ENCODE measurements at regions not wholly inside any gene's neighbourhood (a gene's known extent, or its start where the extent isn't known, plus 50 kb on each side); places are given as distances from the start of the nearest gene placed in this dataset.
"Not testable (repeated sequence)": the region's sequence is repeated elsewhere in the genome, so short reads cannot be mapped to it uniquely, and the experiment has no call there.

DNA sequence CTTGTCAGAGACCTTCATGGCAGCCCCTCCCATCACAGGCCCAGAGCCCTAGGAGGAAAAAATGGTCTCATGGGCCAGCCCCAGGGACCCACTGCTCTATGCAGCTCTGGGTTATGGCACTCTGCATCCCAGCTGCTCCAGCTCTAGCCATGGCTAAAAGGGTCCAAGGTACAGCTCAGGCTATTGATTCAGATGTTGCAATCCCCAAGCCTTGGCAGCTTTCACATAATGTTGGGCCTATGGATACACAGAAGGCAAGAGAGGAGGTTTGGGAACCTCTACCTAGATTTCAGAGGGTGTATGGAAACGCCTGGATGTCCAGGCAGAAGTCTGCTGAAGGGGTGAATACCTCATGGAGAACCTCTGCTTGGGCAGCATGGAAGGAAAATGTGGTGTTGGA, 996.0 kb downstream of the PCDH9 start (continued):
- TF ChIP-seq, protein P1, sequence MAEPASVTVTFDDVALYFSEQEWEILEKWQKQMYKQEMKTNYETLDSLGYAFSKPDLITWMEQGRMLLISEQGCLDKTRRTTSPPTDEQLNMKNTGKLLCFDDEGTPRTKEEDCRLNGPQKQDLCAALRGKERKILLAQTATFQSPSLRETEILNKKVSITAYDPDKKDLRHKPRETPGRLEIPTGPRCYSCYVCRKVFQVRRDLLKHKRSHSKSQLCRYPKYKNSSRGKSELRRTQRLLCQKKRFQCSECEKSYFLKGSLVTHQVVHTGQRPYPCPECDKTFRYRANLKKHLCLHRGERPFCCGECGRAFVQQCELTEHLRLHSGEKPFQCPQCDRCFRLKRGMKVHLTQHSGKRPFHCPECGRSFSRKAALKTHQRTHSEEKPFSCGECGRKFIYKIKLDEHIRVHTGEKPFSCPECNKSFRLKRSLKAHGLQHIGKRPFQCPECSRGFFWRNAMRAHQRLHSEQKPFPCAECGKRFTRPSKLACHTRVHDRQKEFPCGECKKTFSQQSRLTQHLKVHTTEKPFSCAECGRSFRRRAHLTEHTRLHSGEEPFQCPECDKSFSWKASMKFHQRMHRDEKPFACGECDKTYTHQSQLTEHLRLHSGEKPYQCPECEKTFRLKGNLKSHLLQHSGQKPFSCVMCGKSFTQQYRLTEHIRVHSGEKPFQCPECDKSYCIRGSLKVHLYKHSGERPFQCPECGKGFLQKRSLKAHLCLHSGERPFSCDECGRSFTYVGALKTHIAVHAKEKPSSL (CRISPR knock-in tag; conservative IDR thresholded peaks at IDR 0.05) = no peak
- TF ChIP-seq, protein P2, sequence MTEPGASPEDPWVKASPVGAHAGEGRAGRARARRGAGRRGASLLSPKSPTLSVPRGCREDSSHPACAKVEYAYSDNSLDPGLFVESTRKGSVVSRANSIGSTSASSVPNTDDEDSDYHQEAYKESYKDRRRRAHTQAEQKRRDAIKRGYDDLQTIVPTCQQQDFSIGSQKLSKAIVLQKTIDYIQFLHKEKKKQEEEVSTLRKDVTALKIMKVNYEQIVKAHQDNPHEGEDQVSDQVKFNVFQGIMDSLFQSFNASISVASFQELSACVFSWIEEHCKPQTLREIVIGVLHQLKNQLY (CRISPR knock-in tag; IDR thresholded peaks at IDR 0.05) = no peak
- no peak for TF ChIP-seq ZNF423 (CRISPR knock-in tag; IDR thresholded peaks at IDR 0.05)
- TF ChIP-seq, protein P3, sequence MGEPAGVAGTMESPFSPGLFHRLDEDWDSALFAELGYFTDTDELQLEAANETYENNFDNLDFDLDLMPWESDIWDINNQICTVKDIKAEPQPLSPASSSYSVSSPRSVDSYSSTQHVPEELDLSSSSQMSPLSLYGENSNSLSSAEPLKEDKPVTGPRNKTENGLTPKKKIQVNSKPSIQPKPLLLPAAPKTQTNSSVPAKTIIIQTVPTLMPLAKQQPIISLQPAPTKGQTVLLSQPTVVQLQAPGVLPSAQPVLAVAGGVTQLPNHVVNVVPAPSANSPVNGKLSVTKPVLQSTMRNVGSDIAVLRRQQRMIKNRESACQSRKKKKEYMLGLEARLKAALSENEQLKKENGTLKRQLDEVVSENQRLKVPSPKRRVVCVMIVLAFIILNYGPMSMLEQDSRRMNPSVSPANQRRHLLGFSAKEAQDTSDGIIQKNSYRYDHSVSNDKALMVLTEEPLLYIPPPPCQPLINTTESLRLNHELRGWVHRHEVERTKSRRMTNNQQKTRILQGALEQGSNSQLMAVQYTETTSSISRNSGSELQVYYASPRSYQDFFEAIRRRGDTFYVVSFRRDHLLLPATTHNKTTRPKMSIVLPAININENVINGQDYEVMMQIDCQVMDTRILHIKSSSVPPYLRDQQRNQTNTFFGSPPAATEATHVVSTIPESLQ (CRISPR knock-in tag; IDR thresholded peaks at IDR 0.05) = no peak
- no peak for TF ChIP-seq TEAD4 (CRISPR knock-in tag; IDR thresholded peaks at IDR 0.05)
- TF ChIP-seq, protein P4, sequence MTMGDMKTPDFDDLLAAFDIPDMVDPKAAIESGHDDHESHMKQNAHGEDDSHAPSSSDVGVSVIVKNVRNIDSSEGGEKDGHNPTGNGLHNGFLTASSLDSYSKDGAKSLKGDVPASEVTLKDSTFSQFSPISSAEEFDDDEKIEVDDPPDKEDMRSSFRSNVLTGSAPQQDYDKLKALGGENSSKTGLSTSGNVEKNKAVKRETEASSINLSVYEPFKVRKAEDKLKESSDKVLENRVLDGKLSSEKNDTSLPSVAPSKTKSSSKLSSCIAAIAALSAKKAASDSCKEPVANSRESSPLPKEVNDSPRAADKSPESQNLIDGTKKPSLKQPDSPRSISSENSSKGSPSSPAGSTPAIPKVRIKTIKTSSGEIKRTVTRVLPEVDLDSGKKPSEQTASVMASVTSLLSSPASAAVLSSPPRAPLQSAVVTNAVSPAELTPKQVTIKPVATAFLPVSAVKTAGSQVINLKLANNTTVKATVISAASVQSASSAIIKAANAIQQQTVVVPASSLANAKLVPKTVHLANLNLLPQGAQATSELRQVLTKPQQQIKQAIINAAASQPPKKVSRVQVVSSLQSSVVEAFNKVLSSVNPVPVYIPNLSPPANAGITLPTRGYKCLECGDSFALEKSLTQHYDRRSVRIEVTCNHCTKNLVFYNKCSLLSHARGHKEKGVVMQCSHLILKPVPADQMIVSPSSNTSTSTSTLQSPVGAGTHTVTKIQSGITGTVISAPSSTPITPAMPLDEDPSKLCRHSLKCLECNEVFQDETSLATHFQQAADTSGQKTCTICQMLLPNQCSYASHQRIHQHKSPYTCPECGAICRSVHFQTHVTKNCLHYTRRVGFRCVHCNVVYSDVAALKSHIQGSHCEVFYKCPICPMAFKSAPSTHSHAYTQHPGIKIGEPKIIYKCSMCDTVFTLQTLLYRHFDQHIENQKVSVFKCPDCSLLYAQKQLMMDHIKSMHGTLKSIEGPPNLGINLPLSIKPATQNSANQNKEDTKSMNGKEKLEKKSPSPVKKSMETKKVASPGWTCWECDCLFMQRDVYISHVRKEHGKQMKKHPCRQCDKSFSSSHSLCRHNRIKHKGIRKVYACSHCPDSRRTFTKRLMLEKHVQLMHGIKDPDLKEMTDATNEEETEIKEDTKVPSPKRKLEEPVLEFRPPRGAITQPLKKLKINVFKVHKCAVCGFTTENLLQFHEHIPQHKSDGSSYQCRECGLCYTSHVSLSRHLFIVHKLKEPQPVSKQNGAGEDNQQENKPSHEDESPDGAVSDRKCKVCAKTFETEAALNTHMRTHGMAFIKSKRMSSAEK (CRISPR knock-in tag; IDR thresholded peaks at IDR 0.05; ENCODE audit: borderline replicate concordance) = no peak
- TF ChIP-seq, protein P5, sequence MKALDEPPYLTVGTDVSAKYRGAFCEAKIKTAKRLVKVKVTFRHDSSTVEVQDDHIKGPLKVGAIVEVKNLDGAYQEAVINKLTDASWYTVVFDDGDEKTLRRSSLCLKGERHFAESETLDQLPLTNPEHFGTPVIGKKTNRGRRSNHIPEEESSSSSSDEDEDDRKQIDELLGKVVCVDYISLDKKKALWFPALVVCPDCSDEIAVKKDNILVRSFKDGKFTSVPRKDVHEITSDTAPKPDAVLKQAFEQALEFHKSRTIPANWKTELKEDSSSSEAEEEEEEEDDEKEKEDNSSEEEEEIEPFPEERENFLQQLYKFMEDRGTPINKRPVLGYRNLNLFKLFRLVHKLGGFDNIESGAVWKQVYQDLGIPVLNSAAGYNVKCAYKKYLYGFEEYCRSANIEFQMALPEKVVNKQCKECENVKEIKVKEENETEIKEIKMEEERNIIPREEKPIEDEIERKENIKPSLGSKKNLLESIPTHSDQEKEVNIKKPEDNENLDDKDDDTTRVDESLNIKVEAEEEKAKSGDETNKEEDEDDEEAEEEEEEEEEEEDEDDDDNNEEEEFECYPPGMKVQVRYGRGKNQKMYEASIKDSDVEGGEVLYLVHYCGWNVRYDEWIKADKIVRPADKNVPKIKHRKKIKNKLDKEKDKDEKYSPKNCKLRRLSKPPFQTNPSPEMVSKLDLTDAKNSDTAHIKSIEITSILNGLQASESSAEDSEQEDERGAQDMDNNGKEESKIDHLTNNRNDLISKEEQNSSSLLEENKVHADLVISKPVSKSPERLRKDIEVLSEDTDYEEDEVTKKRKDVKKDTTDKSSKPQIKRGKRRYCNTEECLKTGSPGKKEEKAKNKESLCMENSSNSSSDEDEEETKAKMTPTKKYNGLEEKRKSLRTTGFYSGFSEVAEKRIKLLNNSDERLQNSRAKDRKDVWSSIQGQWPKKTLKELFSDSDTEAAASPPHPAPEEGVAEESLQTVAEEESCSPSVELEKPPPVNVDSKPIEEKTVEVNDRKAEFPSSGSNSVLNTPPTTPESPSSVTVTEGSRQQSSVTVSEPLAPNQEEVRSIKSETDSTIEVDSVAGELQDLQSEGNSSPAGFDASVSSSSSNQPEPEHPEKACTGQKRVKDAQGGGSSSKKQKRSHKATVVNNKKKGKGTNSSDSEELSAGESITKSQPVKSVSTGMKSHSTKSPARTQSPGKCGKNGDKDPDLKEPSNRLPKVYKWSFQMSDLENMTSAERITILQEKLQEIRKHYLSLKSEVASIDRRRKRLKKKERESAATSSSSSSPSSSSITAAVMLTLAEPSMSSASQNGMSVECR (CRISPR knock-in tag; IDR thresholded peaks at IDR 0.05; ENCODE audit: borderline replicate concordance) = no peak
- TF ChIP-seq, protein P6, sequence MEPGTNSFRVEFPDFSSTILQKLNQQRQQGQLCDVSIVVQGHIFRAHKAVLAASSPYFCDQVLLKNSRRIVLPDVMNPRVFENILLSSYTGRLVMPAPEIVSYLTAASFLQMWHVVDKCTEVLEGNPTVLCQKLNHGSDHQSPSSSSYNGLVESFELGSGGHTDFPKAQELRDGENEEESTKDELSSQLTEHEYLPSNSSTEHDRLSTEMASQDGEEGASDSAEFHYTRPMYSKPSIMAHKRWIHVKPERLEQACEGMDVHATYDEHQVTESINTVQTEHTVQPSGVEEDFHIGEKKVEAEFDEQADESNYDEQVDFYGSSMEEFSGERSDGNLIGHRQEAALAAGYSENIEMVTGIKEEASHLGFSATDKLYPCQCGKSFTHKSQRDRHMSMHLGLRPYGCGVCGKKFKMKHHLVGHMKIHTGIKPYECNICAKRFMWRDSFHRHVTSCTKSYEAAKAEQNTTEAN (CRISPR knock-in tag; IDR thresholded peaks at IDR 0.05) = no peak
- TF ChIP-seq, protein P7, sequence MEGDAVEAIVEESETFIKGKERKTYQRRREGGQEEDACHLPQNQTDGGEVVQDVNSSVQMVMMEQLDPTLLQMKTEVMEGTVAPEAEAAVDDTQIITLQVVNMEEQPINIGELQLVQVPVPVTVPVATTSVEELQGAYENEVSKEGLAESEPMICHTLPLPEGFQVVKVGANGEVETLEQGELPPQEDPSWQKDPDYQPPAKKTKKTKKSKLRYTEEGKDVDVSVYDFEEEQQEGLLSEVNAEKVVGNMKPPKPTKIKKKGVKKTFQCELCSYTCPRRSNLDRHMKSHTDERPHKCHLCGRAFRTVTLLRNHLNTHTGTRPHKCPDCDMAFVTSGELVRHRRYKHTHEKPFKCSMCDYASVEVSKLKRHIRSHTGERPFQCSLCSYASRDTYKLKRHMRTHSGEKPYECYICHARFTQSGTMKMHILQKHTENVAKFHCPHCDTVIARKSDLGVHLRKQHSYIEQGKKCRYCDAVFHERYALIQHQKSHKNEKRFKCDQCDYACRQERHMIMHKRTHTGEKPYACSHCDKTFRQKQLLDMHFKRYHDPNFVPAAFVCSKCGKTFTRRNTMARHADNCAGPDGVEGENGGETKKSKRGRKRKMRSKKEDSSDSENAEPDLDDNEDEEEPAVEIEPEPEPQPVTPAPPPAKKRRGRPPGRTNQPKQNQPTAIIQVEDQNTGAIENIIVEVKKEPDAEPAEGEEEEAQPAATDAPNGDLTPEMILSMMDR (IDR thresholded peaks at IDR 0.05) = no peak
- no peak for TF ChIP-seq ELF4 (CRISPR knock-in tag; IDR thresholded peaks at IDR 0.05; ENCODE audit: low read depth)
- no peak for TF ChIP-seq ZNF396 (CRISPR knock-in tag; IDR thresholded peaks at IDR 0.05; ENCODE audit: borderline replicate concordance)

DNA sequence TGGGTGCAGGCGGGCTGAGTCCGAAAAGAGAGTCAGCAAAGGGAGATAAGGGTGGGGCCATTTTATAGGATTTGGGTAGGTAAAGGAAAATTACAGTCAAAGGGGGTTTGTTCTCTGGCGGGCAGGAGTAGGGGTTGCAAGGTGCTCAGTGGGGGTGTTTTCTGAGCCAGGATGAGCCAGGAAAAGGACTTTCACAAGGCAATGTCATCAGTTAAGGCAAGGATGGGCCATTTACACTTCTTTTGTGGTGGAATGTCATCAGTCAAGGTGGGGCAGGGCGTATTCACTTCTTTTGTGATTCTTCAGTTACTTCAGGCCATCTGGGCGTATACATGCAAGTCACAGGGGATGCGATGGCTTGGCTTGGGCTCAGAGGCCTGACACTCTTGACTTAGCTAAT, 998.2 kb downstream of the PCDH9 start:
- CTCF ChIA-PET; H3K4me3 Mint-ChIP-seq; DNase-seq (ENCODE audit: low spot score); POLR2A ChIA-PET; ATAC-seq; H3K27ac Mint-ChIP-seq: not testable (repeated sequence)
- Mint-ChIP-seq H3K9me3 (peaks cover 65% of the 10 kb centered on the region), H3K27me3 (ENCODE audit: low read depth) (peaks cover 51% of the 10 kb centered on the region), H3K4me1 (peaks cover 52% of the 10 kb centered on the region), H3K36me3 (peaks cover 75% of the 10 kb centered on the region)
